Loucy (cell line): ENCODE measurements at regions not wholly inside any gene's neighbourhood (a gene's known extent, or its start where the extent isn't known, plus 50 kb on each side); places are given as distances from the start of the nearest gene placed in this dataset.

ENCODE experiments used
- H2AFZ ChIP-seq: fragments of 200-600 bp; sonication (generic); 2 replicates; pipeline ENCODE4 v1.6.0; 2016; ENCODE audit warnings: antibody characterized with exemption, mild to moderate bottlenecking, low read length, moderate library complexity
- H3F3A ChIP-seq: fragments of 200-600 bp; 2 replicates; pipeline ENCODE4 v1.6.0; 2016; ENCODE audit warnings: antibody characterized with exemption, low read depth, mild to moderate bottlenecking
- H3K27me3 ChIP-seq: fragments of 200-600 bp; sonication (generic); 2 replicates; pipeline ENCODE4 v1.6.1; 2014; ENCODE audit warnings: low read length, mild to moderate bottlenecking; ENCODE audit not compliant: insufficient read depth, poor library complexity, severe bottlenecking
- H3K36me3 ChIP-seq: fragments of 200-600 bp; sonication (generic); 2 replicates; pipeline ENCODE4 v1.6.1; 2016; ENCODE audit warnings: low read length; ENCODE audit not compliant: insufficient read depth
- H3K4me1 ChIP-seq: fragments of 200-600 bp; sonication (generic); 2 replicates; pipeline ENCODE4 v1.5.1; 2014; ENCODE audit warnings: low read length, mild to moderate bottlenecking; ENCODE audit not compliant: insufficient read depth, poor library complexity, severe bottlenecking
- H3K4me2 ChIP-seq: fragments of 200-600 bp; sonication (generic); 2 replicates; pipeline ENCODE4 v1.6.0; 2014; ENCODE audit warnings: antibody characterized with exemption, low read length, low read depth, mild to moderate bottlenecking; ENCODE audit not compliant: poor library complexity, severe bottlenecking
- H3K4me3 ChIP-seq: fragments of 200-600 bp; sonication (generic); 2 replicates; pipeline ENCODE4 v1.5.1; 2014; ENCODE audit warnings: low read length, mild to moderate bottlenecking, mixed read lengths; ENCODE audit not compliant: poor library complexity, severe bottlenecking
- H3K79me2 ChIP-seq: fragments of 200-600 bp; sonication (generic); 2 replicates; pipeline ENCODE4 v1.6.1; 2014; ENCODE audit warnings: low read length; ENCODE audit not compliant: insufficient read depth
- H3K9ac ChIP-seq: fragments of 200-600 bp; sonication (generic); 2 replicates; pipeline ENCODE4 v1.6.0; 2014; ENCODE audit warnings: mild to moderate bottlenecking, low read depth, low read length, moderate library complexity; ENCODE audit not compliant: poor library complexity, severe bottlenecking
- H3K9me2 ChIP-seq: fragments of 200-600 bp; sonication (generic); replicated peaks from 2 replicates; pipeline ENCODE4 v1.6.1; 2016; ENCODE audit warnings: low read depth, low read length, mixed read lengths
- H3K9me3 ChIP-seq: fragments of 200-600 bp; sonication (generic); 2 replicates; pipeline ENCODE4 v1.6.1; 2014; ENCODE audit warnings: mild to moderate bottlenecking, antibody characterized with exemption, low read length, low read depth; ENCODE audit not compliant: insufficient read depth
- H4K20me1 ChIP-seq: fragments of 200-600 bp; sonication (generic); 2 replicates; pipeline ENCODE4 v1.6.0; 2014; ENCODE audit warnings: antibody characterized with exemption, low read length, mild to moderate bottlenecking; ENCODE audit not compliant: insufficient read depth, poor library complexity, severe bottlenecking
- EZH2phosphoT487 ChIP-seq: fragments of 200-600 bp; IDR thresholded peaks from 2 replicates; pipeline ENCODE4 v1.6.1; 2018; ENCODE audit warnings: antibody characterized with exemption, mild to moderate bottlenecking, moderate library complexity, borderline replicate concordance
- TF ChIP-seq, protein P1 (sequence below): fragments of 200-600 bp; sonication (generic); conservative IDR thresholded peaks from 2 replicates; pipeline ENCODE4 v1.5.1; 2014; ENCODE audit warnings: mild to moderate bottlenecking, antibody characterized with exemption, low read length

DNA sequence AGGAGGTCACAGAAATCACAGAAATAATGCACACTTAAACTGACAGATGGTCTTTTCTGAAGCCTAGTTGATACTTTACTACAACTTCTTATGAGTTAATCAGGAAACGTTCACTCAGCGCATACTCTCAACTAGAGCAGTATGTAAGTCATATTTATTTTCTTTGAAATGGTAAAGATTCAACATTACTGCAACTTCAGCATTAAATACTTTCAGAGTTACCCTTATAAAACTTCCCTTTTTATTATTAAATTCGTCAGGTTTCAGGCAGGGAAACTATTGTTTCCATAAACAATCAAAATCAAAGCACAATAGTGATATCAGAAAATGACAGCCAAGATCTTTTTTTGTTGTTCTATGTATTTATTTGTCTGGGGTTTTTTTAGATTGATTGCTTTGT is 222.6 kb upstream of the RND3 start:
- Histone ChIP-seq H3K4me3 (no peak overlapping the region), H3F3A (no peaks in the 10 kb centered on the region), H3K9me3 (no peaks in the 10 kb centered on the region), H3K4me2 (no peak overlapping the region), H3K79me2 (no peaks in the 10 kb centered on the region), H3K36me3 (no peaks in the 10 kb centered on the region), H3K9ac (no peak overlapping the region), H3K4me1 (no peaks in the 10 kb centered on the region), H3K27me3 (no peaks in the 10 kb centered on the region), H4K20me1 (no peaks in the 10 kb centered on the region), H3K9me2 (no peaks in the 10 kb centered on the region), H2AFZ (no peak overlapping the region)
- TF ChIP-seq, protein P1, sequence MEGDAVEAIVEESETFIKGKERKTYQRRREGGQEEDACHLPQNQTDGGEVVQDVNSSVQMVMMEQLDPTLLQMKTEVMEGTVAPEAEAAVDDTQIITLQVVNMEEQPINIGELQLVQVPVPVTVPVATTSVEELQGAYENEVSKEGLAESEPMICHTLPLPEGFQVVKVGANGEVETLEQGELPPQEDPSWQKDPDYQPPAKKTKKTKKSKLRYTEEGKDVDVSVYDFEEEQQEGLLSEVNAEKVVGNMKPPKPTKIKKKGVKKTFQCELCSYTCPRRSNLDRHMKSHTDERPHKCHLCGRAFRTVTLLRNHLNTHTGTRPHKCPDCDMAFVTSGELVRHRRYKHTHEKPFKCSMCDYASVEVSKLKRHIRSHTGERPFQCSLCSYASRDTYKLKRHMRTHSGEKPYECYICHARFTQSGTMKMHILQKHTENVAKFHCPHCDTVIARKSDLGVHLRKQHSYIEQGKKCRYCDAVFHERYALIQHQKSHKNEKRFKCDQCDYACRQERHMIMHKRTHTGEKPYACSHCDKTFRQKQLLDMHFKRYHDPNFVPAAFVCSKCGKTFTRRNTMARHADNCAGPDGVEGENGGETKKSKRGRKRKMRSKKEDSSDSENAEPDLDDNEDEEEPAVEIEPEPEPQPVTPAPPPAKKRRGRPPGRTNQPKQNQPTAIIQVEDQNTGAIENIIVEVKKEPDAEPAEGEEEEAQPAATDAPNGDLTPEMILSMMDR = no peak
- TF ChIP-seq EZH2phosphoT487 = no peak

DNA sequence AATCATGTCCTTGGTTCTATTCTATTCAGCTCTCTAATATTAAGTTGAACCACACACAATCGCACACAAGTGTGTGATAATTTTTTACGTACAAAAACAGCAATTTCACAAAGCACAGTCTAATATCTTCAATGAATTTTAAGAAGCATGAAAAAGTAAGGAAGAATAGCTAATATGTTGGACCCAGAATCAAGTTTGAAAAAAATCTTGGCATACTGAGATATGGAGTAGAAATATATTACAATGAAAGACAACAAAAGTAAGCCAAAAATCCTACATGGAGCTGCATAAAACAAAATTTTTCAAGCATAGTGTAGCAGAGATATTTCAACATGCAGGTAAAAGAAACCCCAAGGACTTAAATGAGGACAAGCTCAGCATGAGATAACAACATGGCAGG is 219.1 kb upstream of the RND3 start:
- Histone ChIP-seq H3K27me3 (no peaks in the 10 kb centered on the region), H3K4me2 (no peak overlapping the region), H3K4me3 (no peak overlapping the region), H3K36me3 (no peaks in the 10 kb centered on the region), H3K9me3 (no peaks in the 10 kb centered on the region), H3K4me1 (no peaks in the 10 kb centered on the region), H3K9ac (no peak overlapping the region), H3F3A (no peaks in the 10 kb centered on the region), H2AFZ (no peak overlapping the region), H3K9me2 (no peaks in the 10 kb centered on the region), H4K20me1 (no peaks in the 10 kb centered on the region), H3K79me2 (no peaks in the 10 kb centered on the region)
- TF ChIP-seq EZH2phosphoT487 = no peak
- TF ChIP-seq, protein P1 = no peak

DNA sequence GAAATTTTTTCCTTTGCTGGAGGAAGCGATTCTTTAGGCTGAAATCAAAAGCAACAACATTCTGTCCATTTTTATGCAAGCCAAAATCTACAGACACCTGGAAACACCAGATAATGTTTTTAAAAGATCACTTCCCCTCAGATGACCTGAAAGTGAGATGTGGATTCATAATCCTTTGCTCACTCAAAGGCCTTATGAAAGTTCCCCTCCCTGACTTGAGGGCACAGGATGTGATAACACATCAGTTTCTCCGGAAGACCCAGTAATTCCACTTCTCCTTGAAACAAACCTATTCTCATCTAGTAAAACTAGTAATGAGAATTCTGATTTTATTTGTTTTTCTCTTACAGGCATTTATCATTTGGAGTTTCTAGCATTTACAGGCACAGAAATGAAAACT is 218.3 kb upstream of the RND3 start:
- no peaks in the 10 kb centered on the region for H3K9me2 ChIP-seq
- H3K27me3 ChIP-seq = no peaks in the 10 kb centered on the region
- no peaks in the 10 kb centered on the region for H3K36me3 ChIP-seq
- no peak overlapping the region for H3K4me2 ChIP-seq
- no peaks in the 10 kb centered on the region for H3K79me2 ChIP-seq
- no peaks in the 10 kb centered on the region for H3K4me1 ChIP-seq
- TF ChIP-seq, protein P1 = no peak
- TF ChIP-seq EZH2phosphoT487 = no peak
- no peak overlapping the region for H3K4me3 ChIP-seq
- H3K9ac ChIP-seq = no peak overlapping the region
- no peak overlapping the region for H2AFZ ChIP-seq
- no peaks in the 10 kb centered on the region for H4K20me1 ChIP-seq
- no peaks in the 10 kb centered on the region for H3F3A ChIP-seq
- no peaks in the 10 kb centered on the region for H3K9me3 ChIP-seq
